ENCODE measurements at regions not wholly inside any gene's neighbourhood (a gene's known extent, or its start where the extent isn't known, plus 50 kb on each side); places are given as distances from the start of the nearest gene placed in this dataset.

DNA sequence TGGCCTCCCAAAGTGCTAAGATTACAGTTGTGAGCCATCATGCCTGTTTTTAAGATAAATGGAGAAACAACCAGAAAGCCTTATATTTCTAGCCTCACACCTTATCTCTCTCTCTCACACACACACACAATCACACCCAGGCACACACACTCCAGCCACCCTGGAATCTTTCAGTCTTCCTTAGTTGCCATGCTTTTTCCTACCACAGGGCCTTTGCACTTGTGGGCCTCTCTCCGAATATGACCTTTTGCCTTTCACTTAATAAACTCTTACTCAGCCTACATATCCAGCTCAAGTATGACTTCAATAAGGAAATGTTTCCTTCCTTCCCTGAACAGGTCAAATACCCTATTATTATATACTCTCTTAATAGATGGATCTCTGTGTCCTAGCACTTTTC lies 290.7 kb downstream of the NFIB start:
- WGBS, 2 donors: 84 to 95% methylated on average over 1 of the region's 1 CpG
- H3K36me3 ChIP-seq (ENCODE audit: control insufficient read depth in 4 of 4, insufficient read depth in 4 of 4, low read length in 4 of 4): no peaks in the 10 kb centered on the region
- H3K9me3 ChIP-seq (ENCODE audit: control insufficient read depth in 4 of 4, insufficient read depth in 3 of 4, low read length in 3 of 4): no peaks in the 10 kb centered on the region
- H3K4me3 ChIP-seq: no peak overlapping the region
- DNase-seq: no peak
- no peak overlapping the region for H3K9ac ChIP-seq (ENCODE audit: insufficient read depth in 1 of 2, low read length in 2 of 2)
- H3K27ac ChIP-seq (ENCODE audit: low read depth in 1 of 2, low read length in 1 of 2): no peak overlapping the region
- H3K4me1 ChIP-seq (ENCODE audit: control insufficient read depth in 5 of 5, insufficient read depth in 5 of 5, low read length in 5 of 5): peaks cover 0 to 29% (median 8%) of the 10 kb centered on the region in 5 donors
- no peak for TF ChIP-seq CTCF (IDR thresholded peaks at IDR 0.05; ENCODE audit: control extremely low read depth, extremely low read depth)
- no peaks in the 10 kb centered on the region for H3K27me3 ChIP-seq (ENCODE audit: control insufficient read depth in 3 of 3, insufficient read depth in 3 of 3, low read length in 2 of 3)
- no peak for ATAC-seq (ENCODE audit: insufficient read depth, low FRiP score)

GRCh38 chr9:14021871-14022525 lies 291.9 kb downstream of the NFIB start:
- peak; percentile 7 for ATAC-seq (ENCODE audit: insufficient read depth, low FRiP score)
- H3K4me3 ChIP-seq: no peak overlapping the region
- peak in 2 of 3 donors; percentile 70 to 77 for DNase-seq
- TF ChIP-seq CTCF (IDR thresholded peaks at IDR 0.05; ENCODE audit: control extremely low read depth, extremely low read depth): no peak
- H3K36me3 ChIP-seq (ENCODE audit: control insufficient read depth in 4 of 4, insufficient read depth in 4 of 4, low read length in 4 of 4): no peaks in the 10 kb centered on the region
- H3K9me3 ChIP-seq (ENCODE audit: control insufficient read depth in 4 of 4, insufficient read depth in 3 of 4, low read length in 3 of 4): no peaks in the 10 kb centered on the region
- H3K9ac ChIP-seq (ENCODE audit: insufficient read depth in 1 of 2, low read length in 2 of 2): no peak overlapping the region
- WGBS, 2 donors: 53 to 76% methylated on average over 3 of the region's 3 CpGs
- H3K27ac ChIP-seq (ENCODE audit: low read depth in 1 of 2, low read length in 1 of 2): no peak overlapping the region
- peaks cover 0 to 21% (median 3%) of the 10 kb centered on the region in 5 donors for H3K4me1 ChIP-seq (ENCODE audit: control insufficient read depth in 5 of 5, insufficient read depth in 5 of 5, low read length in 5 of 5)
- no peaks in the 10 kb centered on the region for H3K27me3 ChIP-seq (ENCODE audit: control insufficient read depth in 3 of 3, insufficient read depth in 3 of 3, low read length in 2 of 3)

DNA sequence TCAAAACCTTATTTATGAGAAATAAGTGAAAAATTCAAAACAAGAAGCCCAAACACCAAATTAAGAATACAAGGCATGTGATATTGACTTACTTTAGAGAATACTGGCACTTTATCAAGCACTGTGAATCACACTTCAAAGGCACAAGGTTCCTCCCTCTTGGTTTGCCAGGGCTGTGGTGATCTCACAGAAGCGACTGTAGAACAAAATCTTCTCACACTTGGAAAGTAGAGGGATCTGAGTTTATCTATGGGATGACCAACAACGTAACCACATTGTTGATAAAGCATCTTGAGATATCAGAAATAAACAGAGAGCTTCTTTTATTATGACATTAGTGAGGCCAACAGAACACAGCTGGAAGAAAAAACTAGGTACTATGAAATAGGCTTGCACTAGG lies 295.9 kb downstream of the NFIB start:
- Histone ChIP-seq H3K27me3 (ENCODE audit: control insufficient read depth in 3 of 3, insufficient read depth in 3 of 3, low read length in 2 of 3) (no peaks in the 10 kb centered on the region), H3K9me3 (ENCODE audit: control insufficient read depth in 4 of 4, insufficient read depth in 3 of 4, low read length in 3 of 4) (no peaks in the 10 kb centered on the region), H3K36me3 (ENCODE audit: control insufficient read depth in 4 of 4, insufficient read depth in 4 of 4, low read length in 4 of 4) (no peaks in the 10 kb centered on the region), H3K4me1 (ENCODE audit: control insufficient read depth in 5 of 5, insufficient read depth in 5 of 5, low read length in 5 of 5) (peaks cover 0 to 18% (median 3%) of the 10 kb centered on the region in 5 donors), H3K4me3 (no peak overlapping the region), H3K9ac (ENCODE audit: insufficient read depth in 1 of 2, low read length in 2 of 2) (no peak overlapping the region), H3K27ac (ENCODE audit: low read depth in 1 of 2, low read length in 1 of 2) (peak overlapping the region in 1 of 2 donors; percentile 50)
- ATAC-seq (ENCODE audit: insufficient read depth, low FRiP score) (no peak), DNase-seq (peak; percentile 37 to 71 (median 67))
- 46 to 65% methylated on average over 2 of the region's 2 CpGs for WGBS, 2 donors
- no peak for TF ChIP-seq CTCF (IDR thresholded peaks at IDR 0.05; ENCODE audit: control extremely low read depth, extremely low read depth)

DNA sequence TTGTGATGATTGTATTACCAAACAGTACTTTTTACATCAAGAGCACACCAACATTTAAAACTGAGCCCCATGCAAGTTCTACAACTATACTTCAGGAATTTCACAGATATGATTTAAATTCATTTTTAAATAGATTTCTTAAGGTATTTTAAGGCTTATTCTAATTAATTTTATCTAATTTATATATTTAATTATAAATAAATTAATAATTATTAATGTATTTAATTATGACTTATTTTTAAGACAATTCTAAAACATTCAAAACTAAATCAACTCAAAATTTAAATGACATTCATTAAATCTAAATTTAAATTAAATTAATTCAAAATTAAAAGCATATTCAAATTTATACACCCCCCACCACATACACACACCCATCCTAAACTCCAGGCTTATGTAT lies 299.2 kb downstream of the NFIB start:
- ATAC-seq (ENCODE audit: insufficient read depth, low FRiP score) (no peak), DNase-seq (no peak)

More for the DNA sequence above, 299.2 kb downstream of the NFIB start:
- Histone ChIP-seq H3K27ac (ENCODE audit: low read depth in 1 of 2, low read length in 1 of 2) (peak overlapping the region in 1 of 2 donors; percentile 70), H3K9ac (ENCODE audit: insufficient read depth in 1 of 2, low read length in 2 of 2) (no peak overlapping the region), H3K4me1 (ENCODE audit: control insufficient read depth in 5 of 5, insufficient read depth in 5 of 5, low read length in 5 of 5) (peaks cover 3 to 14% (median 8%) of the 10 kb centered on the region in 5 donors), H3K36me3 (ENCODE audit: control insufficient read depth in 4 of 4, insufficient read depth in 4 of 4, low read length in 4 of 4) (no peaks in the 10 kb centered on the region), H3K27me3 (ENCODE audit: control insufficient read depth in 3 of 3, insufficient read depth in 3 of 3, low read length in 2 of 3) (no peaks in the 10 kb centered on the region), H3K4me3 (no peak overlapping the region), H3K9me3 (ENCODE audit: control insufficient read depth in 4 of 4, insufficient read depth in 3 of 4, low read length in 3 of 4) (no peaks in the 10 kb centered on the region)
- no peak for TF ChIP-seq CTCF (IDR thresholded peaks at IDR 0.05; ENCODE audit: control extremely low read depth, extremely low read depth)
